KOPT-K1 (cell line): ENCODE measurements at regions not wholly inside any gene's neighbourhood (a gene's known extent, or its start where the extent isn't known, plus 50 kb on each side); places are given as distances from the start of the nearest gene placed in this dataset.
"Not testable (repeated sequence)": the region's sequence is repeated elsewhere in the genome, so short reads cannot be mapped to it uniquely, and the experiment has no call there.

Experiments
- H3K27ac ChIP-seq: fragments of 200-600 bp; sonication (generic); 2 replicates; pipeline ENCODE4 v1.5.1; 2016; ENCODE audit warnings: antibody characterized with exemption, mild to moderate bottlenecking, low read depth, low read length; ENCODE audit not compliant: poor library complexity, severe bottlenecking
- H3K36me3 ChIP-seq: fragments of 200-600 bp; sonication (generic); 2 replicates; pipeline ENCODE4 v1.5.1; 2017; ENCODE audit warnings: antibody characterized with exemption, mild to moderate bottlenecking, low read length, moderate library complexity; ENCODE audit not compliant: insufficient read depth
- H3K9me3 ChIP-seq: fragments of 200-600 bp; sonication (generic); 2 replicates; pipeline ENCODE4 v1.5.1; 2017; ENCODE audit warnings: antibody characterized with exemption, low read length, mild to moderate bottlenecking; ENCODE audit not compliant: insufficient read depth, poor library complexity, severe bottlenecking

DNA sequence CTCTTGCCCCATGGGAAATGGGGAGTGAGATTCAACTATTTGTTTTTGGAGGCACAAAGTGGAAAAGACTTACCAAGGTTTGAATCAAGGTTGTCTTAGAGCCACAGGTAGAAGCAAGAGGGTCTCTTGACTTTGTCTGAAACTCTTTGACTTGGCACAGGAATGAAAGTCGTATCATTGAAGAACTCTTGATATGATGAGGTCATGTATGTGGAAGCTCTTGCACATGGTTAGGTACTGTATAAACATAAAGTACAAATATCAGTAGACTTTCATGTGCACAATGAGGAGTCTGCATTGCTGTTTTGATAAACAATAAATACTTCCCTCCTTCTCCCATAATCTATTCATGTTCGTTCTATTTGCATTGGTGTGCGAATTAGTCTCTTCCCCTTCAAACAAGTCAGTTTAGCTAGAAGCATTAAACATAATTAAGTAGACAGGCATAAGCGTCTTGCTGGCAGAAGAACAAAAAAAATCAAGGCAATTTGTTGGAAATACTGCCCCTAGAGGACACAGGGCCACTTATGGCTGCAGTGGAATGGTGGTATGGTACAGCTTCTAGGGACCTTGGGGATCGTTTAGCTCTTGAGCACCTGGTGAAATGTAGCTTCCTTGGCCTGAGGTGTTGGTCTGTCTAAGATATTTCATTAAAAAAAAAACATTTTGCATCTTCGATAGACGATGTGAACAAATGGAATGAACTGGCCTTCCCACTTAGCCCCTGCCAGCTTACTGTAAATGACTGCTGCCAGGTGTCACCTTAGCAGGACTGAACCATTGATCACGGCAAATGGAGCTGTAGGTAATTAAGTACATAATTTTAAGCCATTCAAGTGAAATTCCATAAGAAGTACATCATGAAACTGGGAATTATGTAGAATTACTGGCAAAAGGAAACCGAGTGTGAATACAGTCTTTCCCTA lies 218.0 kb upstream of the GALNT2 start:
- no peaks in the 10 kb centered on the region for H3K36me3 ChIP-seq
- no peak overlapping the region for H3K27ac ChIP-seq
- H3K9me3 ChIP-seq = no peaks in the 10 kb centered on the region

DNA sequence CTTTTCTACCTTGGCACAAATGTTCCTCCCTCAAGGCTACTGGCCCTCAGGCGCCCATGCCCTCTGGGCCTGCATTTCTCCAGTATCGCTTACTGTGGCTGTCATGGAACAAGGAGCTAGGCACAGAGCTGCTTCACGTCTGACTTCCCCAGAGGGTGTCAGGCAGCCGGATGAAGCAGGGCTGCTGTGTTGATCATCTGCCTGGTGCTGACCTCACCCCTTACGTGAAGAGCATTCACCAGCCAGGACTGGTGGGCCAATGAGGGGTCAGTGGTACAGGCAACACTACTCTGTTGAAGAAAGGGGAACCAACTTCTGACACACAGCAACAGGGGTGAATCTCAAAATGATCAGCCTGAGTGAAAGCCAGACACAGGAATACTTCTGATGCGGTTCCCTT lies 215.5 kb upstream of the GALNT2 start:
- Histone ChIP-seq H3K9me3 (no peaks in the 10 kb centered on the region), H3K36me3 (no peaks in the 10 kb centered on the region), H3K27ac (no peak overlapping the region)

DNA sequence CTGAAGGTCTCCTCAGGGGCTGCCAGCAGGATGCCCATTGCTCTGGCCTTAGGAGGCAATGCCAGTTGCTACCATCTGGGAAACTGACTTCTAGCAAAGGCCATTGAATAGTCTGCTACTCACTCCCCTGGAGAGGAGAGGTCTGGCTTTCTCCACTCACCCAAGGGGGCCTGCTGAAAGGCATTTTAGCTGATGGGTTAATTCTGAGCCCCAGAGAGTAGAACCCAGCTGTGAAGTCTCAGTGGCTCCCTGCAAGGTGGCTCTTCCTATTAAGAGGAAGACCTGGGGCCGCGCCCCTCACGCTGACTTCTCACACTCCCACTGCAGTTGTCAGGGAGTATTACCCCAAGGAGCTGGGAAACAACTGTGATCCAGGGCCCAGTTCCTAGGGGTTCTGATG lies 213.3 kb upstream of the GALNT2 start:
- H3K36me3 ChIP-seq = no peaks in the 10 kb centered on the region
- H3K9me3 ChIP-seq = no peaks in the 10 kb centered on the region

DNA sequence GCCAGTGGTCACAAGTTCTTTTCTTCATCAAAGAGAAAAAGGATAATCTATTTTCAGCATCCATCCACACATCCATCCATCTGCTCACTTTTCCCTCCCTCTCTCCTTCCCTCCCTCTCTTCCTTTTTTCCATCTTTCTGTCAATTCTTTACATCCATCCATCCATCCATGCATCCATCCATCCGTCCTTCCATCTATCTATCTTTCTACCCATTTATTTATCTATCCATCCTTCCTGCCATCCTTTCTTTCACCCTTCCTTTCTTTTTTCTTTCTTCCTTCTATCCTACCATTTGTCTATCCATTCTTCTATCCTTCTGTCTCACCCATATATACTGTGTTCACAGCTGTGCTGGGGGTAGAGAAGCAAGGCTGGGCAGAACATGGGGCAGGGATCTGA lies 212.4 kb upstream of the GALNT2 start:
- Histone ChIP-seq H3K27ac (no peak overlapping the region), H3K9me3 (no peaks in the 10 kb centered on the region), H3K36me3 (no peaks in the 10 kb centered on the region)

More for the DNA sequence above, 213.3 kb upstream of the GALNT2 start:
- H3K27ac ChIP-seq = no peak overlapping the region

DNA sequence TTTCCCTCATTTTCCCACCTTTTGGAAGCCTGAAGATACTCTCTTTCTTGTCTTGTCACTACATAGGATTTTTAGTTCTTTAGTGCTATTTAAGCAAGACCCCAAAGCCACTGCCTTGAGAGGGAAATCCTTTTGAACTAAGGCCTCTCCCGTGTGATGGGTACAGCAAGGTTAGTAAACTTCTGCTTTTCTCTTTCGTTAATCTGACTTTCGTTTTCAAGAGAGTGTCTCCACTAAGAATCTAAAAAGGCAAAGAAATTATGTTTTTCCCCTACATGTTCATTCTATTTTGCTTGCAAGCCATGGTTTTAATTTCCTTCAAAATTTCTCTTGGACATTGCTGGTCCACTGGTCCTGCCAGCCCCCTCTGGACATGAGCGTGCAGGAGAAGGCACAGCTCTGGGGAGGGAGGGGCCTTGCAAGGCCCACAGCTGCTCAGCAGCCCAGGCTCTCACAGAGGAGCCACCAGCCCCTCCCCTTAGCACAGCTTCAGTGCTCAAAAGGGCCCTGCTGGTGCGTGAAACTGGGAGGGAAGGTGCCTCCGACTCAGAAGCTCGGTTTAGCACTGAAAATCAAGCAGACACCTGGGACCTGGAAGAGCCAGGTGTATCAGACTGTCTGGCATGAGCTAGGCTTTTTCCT lies 210.9 kb upstream of the GALNT2 start:
- no peaks in the 10 kb centered on the region for H3K36me3 ChIP-seq
- H3K9me3 ChIP-seq = no peaks in the 10 kb centered on the region
- peak overlapping the region; percentile 53 for H3K27ac ChIP-seq

DNA sequence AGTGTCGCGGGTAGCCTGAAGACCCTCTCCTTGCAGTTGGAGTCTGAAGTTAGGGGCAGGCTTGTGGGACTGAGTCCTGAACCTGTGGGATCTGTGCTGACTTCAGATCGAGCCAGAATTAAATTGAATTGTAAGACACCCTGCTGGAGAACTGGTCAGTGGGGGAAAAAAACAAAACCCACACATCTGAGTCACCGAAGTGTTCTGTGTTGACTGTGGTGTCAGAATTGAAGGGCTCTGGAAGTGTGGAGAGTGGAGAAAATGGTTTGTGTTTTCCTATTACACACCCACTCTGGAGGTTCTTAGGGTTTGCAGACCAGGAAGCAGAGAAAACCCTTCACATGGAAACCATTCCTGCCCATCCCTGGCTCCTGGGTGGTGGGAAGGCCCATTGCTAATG lies 209.5 kb upstream of the GALNT2 start:
- Histone ChIP-seq H3K36me3 (no peaks in the 10 kb centered on the region), H3K9me3 (no peaks in the 10 kb centered on the region), H3K27ac (no peak overlapping the region)

DNA sequence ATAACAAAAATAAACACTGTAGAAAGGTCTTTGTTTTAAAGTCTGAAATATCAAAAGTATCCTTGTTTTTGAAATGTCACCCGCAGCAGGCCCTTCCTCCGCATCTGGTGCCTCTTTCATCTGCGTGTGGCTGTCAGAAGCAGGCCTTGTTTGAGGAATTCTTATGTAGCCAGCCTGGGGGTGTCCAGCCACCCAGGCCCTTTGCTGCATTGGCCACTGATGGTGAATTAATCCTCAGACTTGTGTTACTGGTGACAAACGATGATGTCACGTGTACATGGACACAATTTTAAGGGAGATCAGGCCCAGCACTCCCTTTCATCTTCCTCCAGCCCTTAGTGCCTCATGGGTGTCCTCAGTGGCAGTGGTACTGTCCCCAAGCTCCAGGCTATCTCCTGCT lies 208.0 kb upstream of the GALNT2 start:
- H3K36me3 ChIP-seq = no peaks in the 10 kb centered on the region
- H3K27ac ChIP-seq = no peak overlapping the region
- no peaks in the 10 kb centered on the region for H3K9me3 ChIP-seq

DNA sequence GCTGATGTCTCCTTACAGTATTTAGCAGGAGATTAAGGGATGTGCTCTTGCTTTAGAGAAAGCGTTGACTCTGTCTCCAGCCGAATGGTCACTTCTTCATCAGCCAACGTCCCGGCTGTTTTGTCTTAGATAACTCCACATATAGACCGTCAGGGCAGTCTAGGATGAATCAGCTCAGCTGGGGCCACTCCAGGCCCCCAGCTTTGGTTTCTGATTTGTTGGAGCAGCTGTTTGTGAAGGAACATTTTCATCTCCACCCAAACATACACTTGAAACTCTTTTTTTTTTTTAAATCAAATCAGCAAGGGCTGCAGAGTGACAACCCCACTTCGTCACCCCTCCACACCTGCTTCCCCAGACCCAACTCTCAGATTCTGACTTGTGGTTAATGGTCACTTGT lies 206.1 kb upstream of the GALNT2 start:
- Histone ChIP-seq H3K36me3 (no peaks in the 10 kb centered on the region), H3K9me3 (no peaks in the 10 kb centered on the region)

DNA sequence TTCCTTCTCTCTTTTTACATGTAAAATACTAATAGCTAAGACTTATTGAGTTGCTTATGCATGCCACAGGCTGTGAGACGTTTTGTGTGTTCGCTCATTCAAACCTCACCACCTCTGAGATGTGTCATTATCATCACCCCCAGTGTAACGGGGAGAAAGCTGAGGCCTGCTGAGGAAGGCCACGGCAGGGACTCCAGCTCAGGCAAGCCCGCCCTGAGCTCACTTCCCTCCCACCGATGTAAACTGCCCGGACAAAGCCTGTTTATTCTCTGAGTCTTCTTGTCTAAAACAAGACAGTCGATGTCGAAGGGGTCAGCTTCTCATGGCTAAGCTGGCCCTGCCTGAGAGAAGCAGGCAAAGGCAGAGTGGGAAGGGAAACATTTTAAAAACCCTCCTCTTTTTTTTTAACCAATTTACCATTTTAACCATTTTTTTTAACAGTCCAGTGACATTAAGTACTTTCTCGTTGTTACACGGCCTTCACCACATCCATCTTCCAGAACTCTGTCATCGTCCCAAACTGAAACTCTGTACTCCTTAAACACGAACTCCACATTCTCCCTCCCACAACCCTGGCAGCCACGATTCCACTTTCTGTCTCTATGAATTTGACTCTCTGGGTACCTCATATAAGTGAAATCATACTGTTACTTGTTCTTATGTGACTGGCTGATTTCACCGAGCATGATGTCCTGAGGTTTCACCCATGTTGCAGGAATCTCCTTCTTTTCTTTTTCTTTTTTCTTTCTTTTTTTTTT lies 204.8 kb upstream of the GALNT2 start:
- Histone ChIP-seq H3K36me3 (no peaks in the 10 kb centered on the region), H3K9me3 (no peaks in the 10 kb centered on the region), H3K27ac (no peak overlapping the region)

More for the DNA sequence above, 206.1 kb upstream of the GALNT2 start:
- H3K27ac ChIP-seq = no peak overlapping the region

DNA sequence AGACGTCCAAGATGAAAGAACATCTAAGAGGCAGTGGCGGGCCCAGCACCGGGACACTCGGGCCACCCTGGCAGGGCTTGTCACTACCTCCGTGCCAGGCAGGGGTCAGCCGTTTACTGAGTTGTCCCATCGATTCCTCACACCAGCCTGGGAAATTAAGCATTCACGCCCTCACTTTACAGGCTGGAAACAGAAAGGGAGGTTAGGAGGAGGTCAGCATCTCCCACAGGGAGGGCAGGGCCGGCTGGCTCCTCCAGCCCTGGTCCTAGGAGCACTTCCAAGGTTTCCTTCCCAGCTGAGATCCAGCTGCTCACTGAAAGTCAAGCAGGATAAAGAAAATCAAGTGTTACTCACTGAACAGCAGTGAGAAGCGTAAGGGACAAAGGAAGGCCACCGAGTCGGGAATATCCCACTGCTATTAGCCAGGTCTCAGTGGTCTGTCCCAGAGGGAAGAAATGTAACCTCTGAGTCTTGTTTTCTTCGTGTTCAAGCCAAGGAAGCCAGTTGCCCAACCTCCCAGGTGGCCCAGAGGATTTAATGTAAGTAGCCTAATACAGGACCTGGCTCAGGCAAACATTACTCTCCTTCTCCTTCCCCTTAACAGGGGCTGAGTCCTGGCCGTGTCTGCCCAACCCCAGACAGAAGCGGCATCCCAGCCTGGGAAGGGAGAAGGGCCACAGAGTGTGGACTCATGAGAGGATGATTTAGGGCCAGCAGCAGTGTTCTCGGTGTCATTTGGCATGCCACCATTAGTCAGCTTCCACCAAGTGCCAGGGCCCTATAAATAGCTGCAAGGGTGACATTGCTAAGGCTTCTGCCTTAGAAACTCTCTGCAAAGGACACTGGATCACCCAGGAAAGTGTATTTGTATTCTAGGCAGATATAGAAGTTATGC lies 203.1 kb upstream of the GALNT2 start:
- Histone ChIP-seq H3K9me3 (no peaks in the 10 kb centered on the region), H3K27ac (no peak overlapping the region), H3K36me3 (no peaks in the 10 kb centered on the region)

DNA sequence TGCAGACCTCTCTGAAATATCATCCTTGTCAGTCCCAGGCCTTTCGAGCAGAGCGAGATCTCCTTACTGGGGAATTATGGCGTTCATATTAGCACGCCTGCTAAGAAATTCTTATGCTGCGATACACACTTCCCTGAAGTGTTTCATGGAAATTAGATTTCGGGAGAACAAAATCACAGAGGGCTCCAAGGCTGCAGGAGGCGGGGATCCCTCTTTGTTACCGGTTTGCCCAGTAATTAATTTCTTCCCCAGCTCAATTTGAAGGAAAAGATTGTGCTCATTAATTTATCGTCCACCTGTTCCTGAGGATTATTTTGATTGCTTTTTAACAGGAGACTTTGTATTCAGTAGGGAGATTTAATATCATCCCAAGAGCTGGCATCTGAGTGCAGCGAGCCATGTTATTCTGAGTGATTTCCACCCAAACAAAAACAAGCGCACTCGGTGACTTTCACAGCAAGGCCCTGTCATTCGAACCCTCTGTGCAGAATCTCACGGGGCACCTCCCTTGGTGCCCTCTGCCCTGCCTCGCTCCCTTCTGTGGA lies 202.3 kb upstream of the GALNT2 start:
- no peaks in the 10 kb centered on the region for H3K9me3 ChIP-seq
- H3K27ac ChIP-seq = no peak overlapping the region
- H3K36me3 ChIP-seq = no peaks in the 10 kb centered on the region

DNA sequence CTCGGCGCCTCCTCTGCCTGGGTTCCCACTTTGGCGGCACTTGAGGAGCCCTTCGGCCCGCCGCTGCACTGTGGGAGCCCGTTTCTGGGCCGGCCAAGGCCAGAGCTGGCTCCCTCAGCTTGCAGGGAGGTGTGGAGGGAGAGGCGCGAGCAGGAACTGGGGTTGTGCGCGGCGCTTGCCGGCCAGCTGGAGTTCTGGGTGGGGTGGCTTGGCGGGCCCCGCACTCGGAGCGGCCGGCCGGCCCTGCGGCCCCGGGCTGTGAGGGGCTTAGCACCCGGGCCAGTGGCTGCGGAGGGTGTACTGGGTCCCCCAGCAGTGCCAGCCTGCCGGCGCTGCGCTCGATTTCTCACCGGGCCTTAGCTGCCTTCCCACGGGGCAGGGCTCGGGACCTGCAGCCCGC lies 201.7 kb upstream of the GALNT2 start:
- not testable (repeated sequence) for H3K36me3 ChIP-seq, H3K9me3 ChIP-seq, H3K27ac ChIP-seq

DNA sequence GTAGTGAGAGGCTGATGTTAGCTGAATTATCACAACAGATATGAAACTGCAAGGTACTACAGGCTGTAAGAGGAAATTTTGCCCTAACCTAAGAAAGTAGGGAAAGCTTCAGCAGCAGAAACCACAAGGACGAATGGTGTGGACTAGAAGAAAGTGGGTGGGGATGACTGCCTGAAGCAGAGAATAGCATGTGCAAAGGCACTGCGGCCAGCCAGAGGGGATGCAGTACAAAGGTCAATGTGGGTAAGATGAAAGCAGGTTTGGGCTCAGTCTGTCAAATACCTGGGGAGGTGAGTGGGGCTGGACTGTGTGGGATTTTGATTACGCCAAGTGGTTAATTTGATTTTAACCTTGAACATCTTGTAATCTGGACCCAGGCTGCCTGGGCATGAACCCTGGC lies 199.3 kb upstream of the GALNT2 start:
- Histone ChIP-seq H3K9me3 (no peaks in the 10 kb centered on the region), H3K27ac (no peak overlapping the region), H3K36me3 (no peaks in the 10 kb centered on the region)

DNA sequence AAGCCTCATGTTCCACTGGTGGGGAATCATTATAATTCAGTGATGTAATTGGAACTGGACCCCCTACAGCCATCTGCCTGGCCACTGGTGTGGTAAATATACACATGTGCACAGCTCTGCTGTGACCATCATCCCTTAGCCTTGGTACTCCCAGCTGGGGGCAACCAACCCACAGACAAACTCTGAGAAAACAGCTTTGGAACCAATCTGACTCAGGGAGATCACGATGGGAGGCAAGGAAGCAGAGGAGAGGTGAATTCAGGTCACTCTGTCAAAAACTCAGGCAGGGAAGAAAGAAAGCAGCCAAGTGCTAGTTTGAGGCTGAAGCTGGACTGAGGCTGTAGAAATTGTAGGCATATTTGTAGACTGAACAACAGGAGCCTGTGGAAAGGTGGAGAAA lies 197.8 kb upstream of the GALNT2 start:
- H3K36me3 ChIP-seq = no peaks in the 10 kb centered on the region
- H3K9me3 ChIP-seq = no peaks in the 10 kb centered on the region

More for the DNA sequence above, 197.8 kb upstream of the GALNT2 start:
- no peak overlapping the region for H3K27ac ChIP-seq
